ENCODE measurements at regions not wholly inside any gene's neighbourhood (a gene's known extent, or its start where the extent isn't known, plus 50 kb on each side); places are given as distances from the start of the nearest gene placed in this dataset.
"Not testable (repeated sequence)": the region's sequence is repeated elsewhere in the genome, so short reads cannot be mapped to it uniquely, and the experiment has no call there.

GRCh38 chr4:116664198-116664597 is 421.2 kb downstream of the TRAM1L1 start:
- no peak for DNase-seq (ENCODE audit: low spot score)

DNA sequence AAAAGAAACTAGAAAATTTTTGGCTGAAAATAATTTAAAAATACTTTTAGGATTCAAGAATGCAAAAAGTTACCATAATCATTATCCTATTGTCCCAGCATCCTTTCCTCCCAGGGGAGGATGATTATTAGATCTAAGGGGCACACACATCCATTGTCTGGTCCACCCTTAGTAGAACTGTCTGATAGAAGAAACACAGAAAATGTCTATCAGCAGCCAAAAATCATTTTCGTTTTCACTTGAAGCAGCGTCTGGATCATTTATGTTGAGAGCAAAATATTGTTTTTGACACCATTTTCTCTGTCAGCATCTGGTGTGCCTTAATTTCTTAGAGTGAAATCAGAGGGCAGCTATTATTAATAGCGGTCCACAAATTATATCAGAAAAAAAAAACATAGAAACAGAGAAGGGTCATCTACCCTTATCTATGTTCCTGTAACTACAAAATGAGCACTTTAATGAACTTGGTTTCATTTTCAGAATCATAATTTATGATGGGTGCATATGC is 446.3 kb downstream of the TRAM1L1 start:
- DNase-seq (ENCODE audit: low spot score), result no peak

- no peak for DNase-seq (ENCODE audit: low spot score)
Observed at GRCh38 chr4:116638592-116638991, 446.8 kb downstream of the TRAM1L1 start.

DNA sequence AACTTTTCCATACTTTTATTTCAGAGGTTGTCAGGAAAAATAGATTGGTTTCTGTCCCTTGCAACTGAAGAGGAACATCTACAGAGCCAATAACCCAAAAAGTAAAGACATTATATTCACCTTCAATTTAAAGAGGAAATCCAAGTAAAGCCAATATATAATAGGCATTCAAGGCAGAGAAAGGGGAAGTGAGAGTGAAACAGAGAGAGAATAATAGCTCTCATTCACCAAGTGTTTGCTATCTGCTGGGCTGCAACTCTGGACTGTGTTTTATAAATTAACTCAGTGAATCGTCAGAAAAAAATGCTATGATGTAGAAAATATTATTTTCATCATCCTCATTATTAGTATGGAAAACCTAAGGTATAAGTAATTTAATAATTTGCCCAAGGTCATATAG is 448.5 kb downstream of the TRAM1L1 start:
- DNase-seq (ENCODE audit: low spot score), result no peak

GRCh38 chr4:116632269-116632668 is 453.1 kb downstream of the TRAM1L1 start:
- no peak for DNase-seq (ENCODE audit: low spot score)

DNA sequence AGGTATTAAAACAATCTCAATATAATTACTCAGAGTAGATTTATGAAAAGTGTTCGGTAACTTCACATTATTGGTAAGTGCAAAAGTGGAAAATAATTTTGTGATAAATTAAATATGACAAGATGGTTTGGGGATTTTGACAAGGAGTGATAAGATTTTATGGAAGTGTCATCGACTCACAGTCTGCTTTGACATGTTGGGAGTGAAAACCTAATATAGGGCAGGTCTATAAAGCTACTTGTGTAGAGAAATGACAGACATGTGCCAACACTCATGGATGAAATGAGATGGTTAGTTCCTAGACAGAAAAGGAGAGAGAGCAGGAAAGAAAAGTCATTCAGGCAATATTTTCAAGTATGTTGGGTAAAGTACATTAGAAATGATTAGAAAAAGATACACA is 456.8 kb downstream of the TRAM1L1 start:
- DNase-seq (ENCODE audit: low spot score), result no peak

GRCh38 chr4:116627545-116627944 is 457.8 kb downstream of the TRAM1L1 start:
- no peak for DNase-seq (ENCODE audit: low spot score)

- DNase-seq (ENCODE audit: low spot score), result not testable (repeated sequence)
Observed at GRCh38 chr4:116619508-116619907, 465.9 kb downstream of the TRAM1L1 start.

- DNase-seq (ENCODE audit: low spot score), result no peak
Observed at GRCh38 chr4:116618638-116619037, 466.7 kb downstream of the TRAM1L1 start.

GRCh38 chr4:116603096-116603495 is 482.3 kb downstream of the TRAM1L1 start:
- DNase-seq (ENCODE audit: low spot score), result no peak

- DNase-seq (ENCODE audit: low spot score), result peak; percentile 4
Observed at GRCh38 chr4:116599859-116600258, 485.5 kb downstream of the TRAM1L1 start.

DNA sequence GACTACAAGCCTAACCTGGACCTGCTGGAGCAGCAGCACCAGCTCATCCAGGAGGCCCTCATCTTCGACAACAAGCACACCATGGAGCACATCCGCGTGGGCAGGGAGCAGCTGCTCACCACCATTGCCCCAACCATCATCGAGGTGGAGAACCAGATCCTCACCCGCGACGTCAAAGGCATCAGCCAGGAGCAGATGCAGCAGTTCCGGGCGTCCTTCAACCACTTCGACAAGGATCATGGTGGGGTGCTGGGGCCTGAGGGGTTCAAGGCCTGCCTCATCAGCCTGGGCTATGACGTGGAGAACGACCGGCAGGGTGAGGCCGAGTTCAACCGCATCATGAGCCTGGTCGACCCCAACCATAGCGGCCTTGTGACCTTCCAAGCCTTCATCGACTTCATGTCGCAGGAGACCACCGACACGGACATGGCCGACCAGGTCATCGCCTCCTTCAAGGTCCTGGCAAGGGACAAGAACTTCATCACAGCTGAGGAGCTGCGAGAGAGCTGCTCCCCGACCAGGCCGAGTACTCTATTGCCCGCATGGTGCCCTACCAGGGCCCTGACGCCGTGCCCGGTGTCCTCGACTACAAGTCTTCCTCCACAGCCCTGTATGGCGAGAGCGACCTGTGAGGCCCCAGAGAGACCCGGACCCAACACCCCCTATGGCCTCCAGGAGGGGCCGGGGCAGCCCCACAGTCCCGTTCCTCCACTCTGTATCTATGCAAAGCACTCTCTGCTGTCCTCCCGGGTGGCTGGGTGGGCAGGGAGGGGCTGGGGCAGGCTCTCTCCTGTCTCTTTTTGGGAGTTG is 486.2 kb downstream of the TRAM1L1 start:
- no peak for DNase-seq (ENCODE audit: low spot score)

GRCh38 chr4:116598155-116598979 is 487.0 kb downstream of the TRAM1L1 start:
- DNase-seq (ENCODE audit: low spot score), result no peak

GRCh38 chr4:116590648-116591047 is 494.7 kb downstream of the TRAM1L1 start:
- DNase-seq (ENCODE audit: low spot score), result no peak

- no peak for DNase-seq (ENCODE audit: low spot score)
Observed at GRCh38 chr4:116588783-116589182, 496.6 kb downstream of the TRAM1L1 start.

DNA sequence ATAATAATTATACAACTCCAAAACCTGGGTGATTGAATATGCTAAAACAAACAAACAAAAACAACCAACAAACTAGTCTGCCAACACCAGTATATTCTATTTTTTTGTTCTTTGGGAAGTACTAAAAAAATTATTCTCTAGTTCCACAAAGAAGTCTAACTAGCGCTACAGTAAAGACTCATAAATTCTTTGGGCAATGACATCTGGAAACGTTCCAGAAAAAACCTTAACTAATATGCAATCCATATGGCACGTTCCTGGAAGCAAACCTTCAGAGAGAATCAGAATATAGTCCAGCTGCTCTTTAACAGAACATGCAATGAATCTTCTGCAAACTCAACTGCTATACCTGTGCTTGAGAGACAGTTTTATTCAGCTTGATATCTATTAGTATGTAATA is 500.1 kb downstream of the TRAM1L1 start:
- DNase-seq (ENCODE audit: low spot score), result no peak

DNA sequence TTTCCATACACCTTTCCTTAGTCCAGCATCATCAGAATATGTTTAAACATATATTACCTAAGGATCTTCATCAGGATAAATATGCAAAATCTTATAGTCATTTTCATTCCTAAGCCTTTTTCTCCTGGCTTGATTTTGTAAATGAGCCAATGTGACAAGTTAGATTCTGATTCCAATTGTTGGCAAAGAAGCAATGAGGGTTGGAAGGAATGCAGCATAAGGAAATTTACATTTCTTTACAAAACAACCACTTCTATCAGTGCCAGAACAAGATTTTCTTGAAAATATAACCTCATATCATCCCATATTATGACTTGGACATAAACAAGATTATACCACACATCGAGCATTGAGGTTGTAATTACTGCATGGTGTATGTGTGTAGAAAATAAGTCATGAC is 508.1 kb downstream of the TRAM1L1 start:
- no peak for DNase-seq (ENCODE audit: low spot score)

GRCh38 chr4:116573540-116573939 is 511.8 kb downstream of the TRAM1L1 start:
- DNase-seq (ENCODE audit: low spot score), result no peak

GRCh38 chr4:116561768-116562167 is 523.6 kb downstream of the TRAM1L1 start:
- no peak for DNase-seq (ENCODE audit: low spot score)

- DNase-seq (ENCODE audit: low spot score), result no peak
Observed at GRCh38 chr4:116551806-116552205, 533.6 kb downstream of the TRAM1L1 start.

DNA sequence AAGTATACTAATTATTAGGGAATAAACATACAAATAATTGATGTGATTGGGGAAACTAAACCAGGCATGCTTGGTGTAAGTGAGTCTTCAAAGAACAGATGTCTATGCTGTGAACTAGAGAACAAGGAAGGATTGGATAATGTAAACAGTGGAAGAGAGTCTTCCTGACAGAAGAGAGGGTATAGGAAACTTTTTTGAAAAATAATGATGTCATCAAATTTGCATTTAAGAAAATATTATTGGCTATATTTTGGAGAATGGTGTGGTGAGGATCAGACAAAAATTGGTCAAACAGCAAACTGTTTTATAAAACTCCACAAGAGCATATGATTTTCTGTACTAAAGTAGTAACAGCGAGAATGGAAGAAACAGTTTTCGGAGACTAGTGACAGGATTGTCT is 537.7 kb downstream of the TRAM1L1 start:
- no peak for DNase-seq (ENCODE audit: low spot score)

DNA sequence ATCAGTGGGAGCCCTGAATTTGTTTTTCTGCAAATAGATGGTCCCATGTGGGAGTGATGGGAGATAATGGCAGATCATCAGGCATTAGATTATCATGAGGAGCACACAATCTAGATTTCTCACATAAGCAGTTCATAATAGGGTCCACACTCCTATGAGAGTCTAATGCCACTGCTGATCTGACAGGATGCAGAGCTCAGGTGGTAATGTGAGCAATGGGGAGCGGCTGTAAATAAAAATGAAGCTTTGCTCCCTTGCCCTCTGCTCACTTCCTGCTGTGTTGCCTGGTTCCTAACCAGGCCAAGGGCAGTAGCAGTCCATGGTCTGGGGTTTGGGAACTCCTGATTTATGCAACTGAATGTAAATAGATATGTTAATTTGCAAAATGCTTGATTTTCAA is 538.6 kb downstream of the TRAM1L1 start:
- DNase-seq (ENCODE audit: low spot score), result no peak

DNA sequence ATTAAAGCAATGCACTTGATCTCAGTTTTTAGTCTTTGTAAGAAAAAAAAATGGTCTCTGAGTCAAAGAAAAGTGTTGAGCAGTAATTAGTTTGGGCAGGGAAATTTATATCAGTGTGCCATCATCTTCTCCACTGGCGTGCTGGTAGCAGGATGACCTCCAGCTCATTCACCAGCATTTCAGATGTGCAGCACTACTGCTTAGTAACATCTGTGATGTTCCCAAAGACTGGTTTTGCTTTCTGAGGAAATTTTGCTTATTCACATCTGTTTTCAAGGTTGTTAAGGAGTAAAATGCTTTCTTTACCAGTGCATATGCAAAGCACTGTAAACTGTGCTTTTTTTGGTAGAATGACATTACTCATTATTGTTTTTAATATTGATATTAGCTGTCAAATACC is 540.4 kb downstream of the TRAM1L1 start:
- no peak for DNase-seq (ENCODE audit: low spot score)

All from HuH-7 (cell line).